ENCODE measurements at regions not wholly inside any gene's neighbourhood (a gene's known extent, or its start where the extent isn't known, plus 50 kb on each side); places are given as distances from the start of the nearest gene placed in this dataset.
"Not testable (repeated sequence)": the region's sequence is repeated elsewhere in the genome, so short reads cannot be mapped to it uniquely, and the experiment has no call there.

DNA sequence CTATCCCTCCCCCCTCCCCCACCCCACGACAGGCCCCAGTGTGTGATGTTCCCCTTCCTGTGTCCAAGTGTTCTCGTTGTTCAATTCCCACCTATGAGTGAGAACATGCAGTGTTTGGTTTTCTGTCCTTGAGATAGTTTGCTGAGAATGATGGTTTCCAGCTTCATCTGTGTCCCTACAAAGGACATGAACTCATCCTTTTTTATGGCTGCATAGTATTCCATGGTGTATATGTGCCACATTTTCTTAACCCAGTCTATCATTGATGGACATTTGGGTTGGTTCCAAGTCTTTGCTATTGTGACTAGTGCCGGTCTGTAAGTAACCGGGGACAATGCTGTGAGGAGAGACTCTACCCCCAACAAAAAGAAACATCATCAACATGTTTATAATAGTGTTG is 217.2 kb downstream of the SEC23IP start:
- DNase-seq (ENCODE audit: low read depth in 2 of 3, low spot score in 2 of 3) = not testable (repeated sequence)

DNA sequence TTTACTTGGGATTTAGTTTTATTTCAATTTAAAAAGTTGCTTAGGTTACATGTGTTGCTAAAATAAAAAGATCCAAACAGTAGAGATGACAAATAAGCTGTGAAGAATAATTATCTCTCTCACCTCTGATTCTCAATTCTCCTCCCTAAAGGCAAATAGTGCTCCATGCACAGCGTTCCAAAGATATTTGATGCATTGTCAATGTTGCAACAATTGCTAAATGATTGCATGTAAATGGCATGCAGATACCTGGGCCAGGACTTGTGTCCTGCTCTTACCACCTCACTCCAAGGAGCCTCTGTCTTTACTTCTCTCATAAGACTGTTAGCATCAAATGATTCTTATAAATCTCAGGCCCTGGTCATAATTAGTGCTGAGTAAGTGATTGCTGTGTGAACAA is 217.7 kb downstream of the SEC23IP start:
- no peak for DNase-seq (ENCODE audit: low read depth in 2 of 3, low spot score in 2 of 3)

DNA sequence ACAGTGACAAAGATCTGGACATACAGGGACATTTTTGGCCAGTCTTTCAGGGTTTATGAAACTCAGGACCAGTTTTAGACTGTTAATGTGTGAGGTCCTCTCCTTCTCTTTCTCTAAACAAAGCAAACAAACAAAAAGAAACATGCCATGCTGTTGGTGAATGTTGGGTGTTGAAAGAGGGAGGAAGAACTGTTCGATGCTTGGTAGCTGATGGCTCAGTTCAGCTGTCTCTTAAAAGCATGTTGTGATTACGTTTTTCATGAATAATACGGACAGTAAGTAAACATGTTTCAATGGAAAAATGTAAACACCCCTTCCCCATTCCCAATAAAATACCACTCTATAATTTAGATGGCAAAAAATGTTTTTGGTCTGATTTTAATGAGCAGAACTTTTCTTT is 219.1 kb downstream of the SEC23IP start:
- DNase-seq (ENCODE audit: low read depth in 2 of 3, low spot score in 2 of 3) = no peak

DNA sequence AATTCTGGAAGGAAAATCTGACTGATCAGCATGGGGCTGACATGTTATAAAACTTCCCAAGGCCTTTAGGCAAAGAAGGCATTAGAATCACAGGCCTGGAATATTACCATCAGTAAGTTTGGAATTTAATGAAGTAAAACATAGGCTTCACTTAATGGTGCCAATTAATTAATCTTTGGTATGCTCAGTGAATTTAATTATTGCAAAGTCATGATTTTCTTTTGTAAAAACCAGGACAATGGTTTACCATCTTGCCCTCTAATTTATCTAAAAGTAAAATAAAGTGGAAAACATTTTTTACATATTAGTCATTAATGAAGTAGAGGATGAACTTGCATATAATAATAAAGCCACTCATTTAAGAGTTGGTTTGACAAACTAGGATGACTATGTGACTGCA is 220.3 kb downstream of the SEC23IP start:
- no peak for DNase-seq (ENCODE audit: low read depth in 2 of 3, low spot score in 2 of 3)

DNA sequence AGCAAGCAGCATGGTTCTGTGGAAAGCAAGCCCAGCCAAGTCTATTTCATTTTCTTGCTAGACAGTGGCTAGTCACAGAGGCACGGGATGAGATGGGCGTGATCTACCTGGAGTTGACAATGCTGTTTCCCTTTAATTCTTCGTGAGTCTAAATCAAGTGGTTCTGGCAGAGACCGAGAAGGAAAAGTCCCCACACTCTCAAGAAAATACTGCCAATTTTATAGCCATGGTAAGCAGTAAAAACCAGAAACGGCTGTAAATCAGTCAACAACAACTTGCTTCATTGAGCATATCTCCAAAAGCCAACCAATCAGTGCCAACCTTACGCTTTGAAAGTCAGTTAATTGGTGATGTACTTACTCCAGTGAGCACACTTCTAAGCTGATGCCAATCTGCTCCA is 223.4 kb downstream of the SEC23IP start:
- no peak for DNase-seq (ENCODE audit: low read depth in 2 of 3, low spot score in 2 of 3)

DNA sequence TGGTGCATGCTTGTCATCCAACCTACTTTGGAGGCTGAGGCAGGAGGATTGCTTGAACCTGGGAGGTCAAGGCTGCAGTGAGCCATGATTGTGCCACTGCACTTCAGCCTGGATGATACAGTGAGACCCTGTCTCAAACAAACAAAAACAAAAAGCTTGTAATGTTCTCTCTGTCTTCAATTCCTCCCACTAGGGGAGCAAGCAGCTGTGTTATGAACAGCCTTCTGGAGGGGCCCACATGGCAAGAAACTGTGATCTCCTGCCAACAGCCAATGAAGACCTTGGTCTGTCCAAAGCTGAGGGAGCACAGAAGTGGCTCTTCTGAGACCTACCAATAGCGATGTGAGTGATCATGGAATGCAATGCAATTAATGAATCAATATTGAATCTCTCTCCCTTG is 229.2 kb downstream of the SEC23IP start:
- DNase-seq (ENCODE audit: low read depth in 2 of 3, low spot score in 2 of 3) = no peak

DNA sequence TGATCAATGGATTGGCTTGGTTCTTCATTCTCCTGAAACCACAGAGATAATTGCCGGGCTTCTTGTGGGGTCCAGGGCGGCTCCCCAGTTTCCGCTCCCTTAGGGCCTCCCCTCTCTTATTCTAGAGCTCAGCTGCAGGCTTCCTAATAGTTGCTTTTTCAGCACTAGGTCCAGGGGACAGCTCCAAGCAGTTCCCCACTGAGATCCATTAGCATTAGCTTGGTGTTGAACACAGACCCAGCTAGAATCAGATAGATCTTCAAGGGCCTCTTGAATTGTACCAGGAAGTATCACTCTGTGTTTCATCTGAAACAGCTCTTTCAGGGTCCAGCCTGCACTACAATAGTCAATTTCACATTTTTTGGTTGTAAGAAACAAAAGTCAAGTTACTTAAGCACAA is 238.7 kb downstream of the SEC23IP start:
- no peak for DNase-seq (ENCODE audit: low read depth in 2 of 3, low spot score in 2 of 3)

DNA sequence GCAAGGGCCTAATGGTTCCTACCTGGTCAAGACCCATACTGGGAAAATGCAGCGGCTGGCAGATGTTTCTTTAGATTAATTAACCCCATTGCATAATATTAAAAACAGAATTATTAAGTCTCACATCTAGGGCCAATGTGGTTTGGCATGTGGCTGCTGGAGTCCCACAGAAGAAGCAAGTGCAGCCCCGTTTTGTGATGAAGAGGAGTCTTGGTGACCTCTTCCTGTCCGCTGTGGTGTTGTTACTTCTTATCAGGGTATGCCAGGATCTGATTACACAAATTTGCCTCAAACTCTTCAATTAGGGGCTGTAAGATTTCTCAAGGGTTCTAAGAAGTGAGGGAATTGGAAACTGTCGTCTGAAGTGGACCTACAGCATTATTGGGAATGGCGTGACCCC is 240.3 kb downstream of the SEC23IP start:
- no peak for DNase-seq (ENCODE audit: low read depth in 2 of 3, low spot score in 2 of 3)

DNA sequence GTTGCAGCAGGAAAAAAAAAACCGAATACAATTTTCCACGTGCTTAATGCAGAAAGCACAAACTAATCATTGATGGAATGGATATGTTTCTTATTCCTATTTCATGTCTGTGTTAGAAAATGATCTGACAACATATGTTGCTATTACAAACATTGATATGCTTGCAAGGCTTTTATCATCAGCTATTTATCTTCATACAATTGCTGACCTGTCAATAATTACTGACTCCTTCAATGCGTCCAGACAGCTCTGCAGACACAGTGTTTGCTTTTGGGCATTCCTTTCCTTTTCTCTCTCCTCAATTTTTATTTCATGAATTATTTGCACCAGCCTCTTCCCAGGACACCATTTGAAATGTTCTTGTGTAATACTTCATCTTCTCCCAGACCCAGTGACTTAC is 246.2 kb downstream of the SEC23IP start:
- DNase-seq (ENCODE audit: low read depth in 2 of 3, low spot score in 2 of 3) = no peak

DNA sequence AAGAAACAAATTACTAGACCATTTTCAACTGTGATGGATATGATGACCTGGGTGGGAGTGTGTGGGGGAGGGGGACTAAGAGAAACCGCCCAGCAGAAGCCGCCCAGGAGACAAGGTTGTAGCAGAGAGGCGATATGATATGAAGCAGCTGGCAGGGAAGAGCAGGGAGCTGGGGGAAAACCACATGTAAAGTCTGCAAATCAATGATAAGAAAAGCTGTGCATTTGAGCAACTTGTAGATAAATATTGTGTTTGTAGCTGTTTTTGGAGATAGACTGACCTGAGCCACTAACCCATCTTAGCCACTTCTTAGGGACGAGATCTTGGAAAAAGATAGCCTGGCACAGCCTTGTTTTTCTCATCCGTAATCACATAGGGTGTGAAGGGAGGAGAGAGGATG is 252.6 kb downstream of the SEC23IP start:
- DNase-seq (ENCODE audit: low read depth in 2 of 3, low spot score in 2 of 3) = no peak

DNA sequence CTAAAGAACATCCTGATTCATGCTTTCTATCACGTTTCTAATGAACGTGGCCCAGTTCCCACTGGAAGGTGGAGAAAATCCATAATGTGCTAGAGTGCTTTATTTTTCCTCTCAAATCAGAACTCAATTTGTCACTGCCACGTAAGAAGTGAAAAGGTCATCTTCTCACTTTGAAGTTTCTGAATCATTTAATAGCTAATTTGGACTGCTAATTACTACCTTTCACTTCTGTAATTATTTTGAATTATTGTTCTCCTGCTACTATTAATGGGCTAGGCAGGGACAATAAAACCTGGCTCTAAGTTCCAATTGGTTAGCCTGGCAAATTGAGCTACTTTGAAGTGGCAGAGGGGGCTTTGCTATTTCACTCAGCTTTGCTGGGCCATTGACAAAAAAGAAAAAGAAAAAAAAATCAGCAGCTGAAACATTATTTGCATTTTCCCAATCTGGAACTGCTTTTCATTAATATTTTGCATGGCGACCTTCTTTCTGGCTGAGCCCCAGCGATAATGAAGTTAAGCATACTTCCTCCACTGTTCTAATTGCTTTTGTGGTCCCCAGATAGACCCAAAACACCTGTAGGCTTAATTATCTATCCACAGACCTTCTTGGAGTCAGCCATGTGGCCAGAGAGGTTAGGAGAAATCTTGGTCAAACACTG is 264.2 kb downstream of the SEC23IP start:
- DNase-seq (ENCODE audit: low read depth in 2 of 3, low spot score in 2 of 3) = no peak

DNA sequence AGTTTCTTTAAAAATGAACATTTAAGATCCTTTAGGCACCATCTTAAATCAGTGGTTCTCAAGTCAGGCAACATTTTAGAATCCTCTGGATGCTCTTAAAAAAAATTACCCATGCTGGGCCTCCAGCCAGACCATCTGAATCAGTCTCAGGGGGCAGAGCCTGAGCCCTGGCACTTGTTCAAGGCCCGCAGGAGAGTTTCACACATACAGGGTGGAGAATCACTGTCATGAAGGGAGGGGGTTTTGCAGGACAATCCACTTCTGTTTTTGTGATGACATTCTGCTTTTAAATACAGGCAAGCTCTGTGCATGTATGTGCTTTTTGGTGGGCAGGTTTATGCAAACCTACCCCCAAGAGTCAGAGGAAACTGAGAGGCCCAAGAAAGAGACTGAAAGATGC is 268.6 kb downstream of the SEC23IP start:
- no peak for DNase-seq (ENCODE audit: low read depth in 2 of 3, low spot score in 2 of 3)

DNA sequence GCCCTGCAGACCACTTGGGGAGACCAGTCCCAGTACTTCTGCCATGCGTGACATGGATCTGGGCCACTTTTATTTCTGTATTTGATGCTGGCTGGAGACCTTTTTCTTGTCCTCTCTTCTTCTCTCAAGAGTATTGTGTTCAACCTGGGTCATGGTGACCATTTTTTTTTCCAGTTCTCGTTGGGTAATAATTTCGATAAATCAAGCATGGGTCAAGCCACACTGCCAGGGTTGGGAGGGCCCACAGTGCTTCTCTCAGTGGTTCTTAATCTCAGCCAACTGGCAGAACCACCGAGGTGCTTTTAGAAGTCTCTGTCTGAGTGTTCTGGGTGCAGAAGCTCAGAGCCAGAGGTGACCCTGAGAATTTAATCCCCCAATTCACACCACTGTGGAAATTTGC is 269.9 kb downstream of the SEC23IP start:
- DNase-seq (ENCODE audit: low read depth in 2 of 3, low spot score in 2 of 3) = no peak

DNA sequence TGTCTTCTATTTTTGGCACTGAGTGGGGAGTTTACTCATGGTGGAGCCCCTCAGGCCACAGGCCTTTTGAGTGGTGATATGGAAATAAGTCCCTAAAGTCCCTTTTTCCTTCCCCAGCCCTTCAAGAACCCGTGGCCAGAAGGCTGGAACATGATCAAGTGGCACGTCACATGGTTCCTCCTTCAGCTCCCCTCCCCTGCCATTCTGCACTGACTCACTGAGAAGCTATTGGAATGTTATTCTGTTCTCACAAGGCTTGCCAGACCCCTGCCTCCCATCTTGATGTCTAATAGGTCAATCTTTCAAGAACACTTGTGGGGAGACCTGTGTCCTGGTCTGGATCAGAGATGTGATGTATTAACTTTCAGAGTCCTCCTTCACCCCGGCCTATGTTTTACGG is 279.8 kb downstream of the SEC23IP start:
- DNase-seq (ENCODE audit: low read depth in 2 of 3, low spot score in 2 of 3) = no peak

DNA sequence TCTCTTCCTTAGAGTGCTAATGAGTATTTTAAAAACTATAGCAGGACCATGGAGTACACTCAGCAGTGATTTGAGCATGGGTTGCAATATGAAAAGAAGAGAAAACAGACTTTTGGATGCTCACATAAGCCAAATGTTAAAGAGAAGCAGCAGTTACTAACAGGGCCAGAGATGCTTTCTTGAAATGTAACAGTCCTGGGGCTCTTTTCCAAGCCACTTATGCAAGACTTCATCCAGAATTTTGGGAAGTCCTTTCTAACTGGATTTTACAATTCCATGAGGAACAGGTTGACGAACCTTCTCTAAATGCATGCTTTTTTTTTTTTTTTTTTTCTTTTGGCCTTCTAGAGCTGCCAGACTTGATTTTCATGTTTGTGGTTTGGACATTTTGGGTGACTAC is 282.0 kb downstream of the SEC23IP start:
- DNase-seq (ENCODE audit: low read depth in 2 of 3, low spot score in 2 of 3) = no peak

DNA sequence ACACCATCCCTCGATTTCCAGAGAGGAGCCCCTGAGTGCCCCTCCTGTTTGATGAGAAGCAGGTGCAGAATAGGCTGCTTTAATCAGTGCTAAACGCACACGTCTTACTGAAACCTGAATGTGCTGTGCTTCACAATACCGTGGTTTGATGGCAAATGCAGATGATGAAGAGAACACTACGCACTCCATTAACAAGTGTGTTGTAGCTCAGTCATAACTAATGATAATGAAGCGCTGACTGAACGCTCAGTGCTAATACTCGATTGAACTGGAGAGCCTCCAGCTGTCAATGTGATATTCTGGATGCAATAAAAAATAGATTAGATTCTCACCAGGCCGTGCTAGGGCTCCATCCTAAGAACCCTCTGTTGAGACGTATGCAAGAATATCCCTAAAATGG is 279.7 kb upstream of the PLPP4 start:
- DNase-seq (ENCODE audit: low read depth in 2 of 3, low spot score in 2 of 3) = no peak

DNA sequence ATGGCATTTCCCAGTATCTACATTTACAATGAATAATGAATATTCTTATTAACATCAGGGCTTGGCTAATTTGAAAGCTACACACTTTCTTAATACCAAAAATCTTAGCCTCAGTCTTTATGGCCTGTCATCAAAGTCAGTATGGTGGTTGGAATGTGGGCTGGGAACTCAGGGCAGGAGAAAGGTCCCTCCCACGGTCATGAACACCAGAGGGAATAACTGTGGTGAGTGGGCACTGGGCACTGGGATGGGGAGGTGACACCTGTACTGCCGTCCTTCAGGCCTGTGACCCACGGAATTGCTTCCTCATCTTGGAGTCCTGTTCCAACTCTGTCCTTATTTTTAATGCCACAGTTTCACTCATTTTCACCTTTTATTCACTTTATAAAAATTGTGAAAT is 276.9 kb upstream of the PLPP4 start:
- no peak for DNase-seq (ENCODE audit: low read depth in 2 of 3, low spot score in 2 of 3)

DNA sequence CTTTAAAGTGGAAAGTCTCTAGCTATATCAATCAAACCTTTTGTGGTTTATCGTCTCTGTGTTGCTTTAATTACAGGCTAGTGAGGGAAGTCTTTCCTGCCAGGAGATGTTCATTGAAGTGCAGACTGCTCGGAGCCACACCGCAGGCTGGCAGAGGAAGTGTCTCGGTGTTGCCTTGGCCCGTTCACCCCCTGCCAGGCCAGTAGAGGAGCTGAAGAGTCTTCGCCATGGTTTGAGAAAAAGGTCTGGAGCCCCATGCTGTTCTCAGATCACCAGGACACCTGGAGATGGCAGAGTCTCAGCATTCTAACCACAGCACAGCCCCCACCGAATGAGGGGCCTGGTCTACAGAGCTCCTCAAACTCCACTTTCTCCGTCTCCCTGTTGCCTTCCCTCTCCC is 275.9 kb upstream of the PLPP4 start:
- DNase-seq (ENCODE audit: low read depth in 2 of 3, low spot score in 2 of 3) = no peak

DNA sequence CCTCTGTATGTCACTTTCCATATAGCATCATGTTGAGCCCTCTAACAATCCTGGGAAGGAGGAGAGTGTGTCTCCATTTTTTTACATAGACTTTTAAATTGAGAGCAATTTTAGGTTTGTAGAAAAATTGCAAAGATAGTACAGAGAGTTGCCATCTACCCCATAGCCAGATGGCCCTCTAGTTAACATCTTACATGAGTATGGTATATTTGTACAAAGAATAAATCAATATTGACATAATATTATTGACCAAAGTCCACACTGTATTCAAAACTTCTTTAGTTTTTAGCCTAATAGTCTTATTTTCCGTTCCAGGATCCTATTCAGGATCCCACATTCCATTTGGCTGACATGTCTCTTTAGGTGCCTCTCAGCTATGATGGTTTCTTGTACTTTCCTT is 274.6 kb upstream of the PLPP4 start:
- no peak for DNase-seq (ENCODE audit: low read depth in 2 of 3, low spot score in 2 of 3)

DNA sequence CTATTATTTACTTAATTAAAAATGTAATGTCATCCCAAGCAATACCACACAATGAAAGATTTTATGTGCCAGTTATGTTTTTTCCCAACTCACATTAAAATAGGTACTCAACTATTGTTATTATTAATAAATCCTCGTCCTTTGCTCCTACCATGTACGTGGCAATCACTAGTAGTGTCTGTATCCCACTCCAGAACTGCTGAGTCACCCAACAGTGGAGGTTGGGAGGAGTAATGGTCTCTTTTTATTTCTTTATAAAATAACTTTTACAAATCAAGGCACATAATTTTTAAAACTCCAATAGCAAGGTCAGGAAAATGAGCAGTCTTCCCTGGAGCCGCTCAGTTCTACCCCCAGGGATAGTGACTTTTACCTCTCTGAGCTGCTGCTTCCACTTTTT is 273.5 kb upstream of the PLPP4 start:
- DNase-seq (ENCODE audit: low read depth in 2 of 3, low spot score in 2 of 3) = no peak

DNA sequence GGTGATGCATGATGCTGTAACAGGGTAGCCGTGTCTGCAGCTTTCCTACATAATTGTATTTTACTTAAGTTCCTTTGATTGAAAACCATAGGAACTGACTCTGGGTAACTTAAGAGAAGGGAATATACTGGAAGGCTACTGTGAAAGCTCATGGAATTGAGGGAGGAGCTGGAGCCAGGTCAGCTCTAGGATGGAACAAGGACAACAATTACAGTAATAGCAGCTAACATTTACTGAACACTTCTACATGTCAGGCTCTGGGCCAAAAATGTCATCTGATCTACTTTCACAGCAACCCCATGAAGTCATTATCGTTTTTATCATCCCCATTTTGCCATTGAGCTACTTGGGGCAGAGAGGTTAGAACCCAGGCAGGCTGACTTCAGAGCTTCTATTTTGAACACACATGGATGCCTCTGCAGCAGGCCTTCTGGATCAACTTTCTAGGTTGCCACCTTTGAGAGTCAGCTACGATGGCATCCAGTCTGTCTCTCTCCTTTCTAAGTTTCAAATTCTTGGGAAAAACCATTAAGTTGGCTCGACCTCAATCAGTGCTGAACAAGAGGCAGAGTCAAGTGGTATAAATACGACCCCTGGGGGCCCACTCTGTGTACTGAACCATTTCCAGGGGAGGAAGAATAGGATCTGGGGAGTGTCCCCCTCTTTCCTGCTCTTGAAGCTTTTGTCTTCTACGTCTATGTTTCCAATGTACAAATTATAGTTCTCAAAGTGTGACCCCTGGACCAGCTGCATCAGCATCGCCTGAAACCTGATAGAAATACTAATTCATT is 272.3 kb upstream of the PLPP4 start:
- DNase-seq (ENCODE audit: low read depth in 2 of 3, low spot score in 2 of 3) = no peak

DNA sequence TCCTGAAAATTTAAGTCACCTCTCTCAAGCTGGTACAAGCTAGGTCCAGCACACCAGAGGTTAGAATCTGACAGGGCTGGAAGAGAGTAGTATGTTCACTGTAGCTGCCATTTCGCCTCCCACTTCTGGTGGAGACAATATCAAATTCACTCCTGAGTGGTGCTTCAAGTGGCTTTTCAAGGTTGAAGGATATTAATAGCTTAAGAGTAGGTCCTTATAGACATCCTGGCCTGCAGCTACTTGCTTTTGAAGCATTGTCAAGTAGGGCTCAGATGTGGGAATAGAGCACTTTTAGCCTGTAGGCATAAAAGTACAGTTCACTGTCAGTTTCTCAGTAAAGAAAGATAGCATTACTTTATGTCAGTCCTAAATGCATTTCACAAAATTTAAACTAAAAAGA is 270.5 kb upstream of the PLPP4 start:
- no peak for DNase-seq (ENCODE audit: low read depth in 2 of 3, low spot score in 2 of 3)

DNA sequence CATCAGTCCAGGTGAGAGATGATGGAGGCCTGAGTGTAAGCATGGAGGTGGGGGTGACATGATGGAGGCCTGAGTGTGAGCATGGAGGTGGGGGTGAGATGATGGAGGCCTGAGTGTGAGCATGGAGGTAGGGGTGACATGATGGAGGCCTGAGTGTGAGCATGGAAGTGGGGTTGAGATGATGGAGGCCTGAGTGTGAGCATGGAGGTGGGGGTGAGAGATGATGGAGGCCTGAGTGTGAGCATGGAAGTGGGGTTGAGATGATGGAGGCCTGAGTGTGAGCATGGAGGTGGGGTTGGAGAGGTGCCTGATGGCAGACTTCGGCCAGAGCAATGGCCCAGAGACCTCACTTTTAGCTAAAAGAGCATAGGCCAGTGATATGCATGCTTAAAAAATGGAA is 269.9 kb upstream of the PLPP4 start:
- DNase-seq (ENCODE audit: low read depth in 2 of 3, low spot score in 2 of 3) = not testable (repeated sequence)

Data from activated CD8-positive, alpha-beta memory T cell treated with anti-CD3 and anti-CD28 coated beads for 48 hours (primary cell).